Cardiac muscle cell (in vitro differentiated cells and primary cell): ENCODE measurements at regions not wholly inside any gene's neighbourhood (a gene's known extent, or its start where the extent isn't known, plus 50 kb on each side); places are given as distances from the start of the nearest gene placed in this dataset.

Experiments used
- DNase-seq, 2 donors: peaks; one replicate each; pipeline versions ENCODE4 v3.0.0 to v3.0.0-alpha.2; 2010 to 2017; ENCODE audit warnings: low read depth in 1 of 2, low spot score in 1 of 2
- H3K27ac ChIP-seq: fragments of 200-600 bp; sonication (generic); 2 replicates; pipeline ENCODE4 v1.5.1; 2016
- H3K27me3 ChIP-seq: fragments of 200-600 bp; sonication (generic); 2 replicates; pipeline ENCODE4 v1.6.0; 2016; ENCODE audit warnings: control low read depth
- H3K36me3 ChIP-seq: fragments of 200-600 bp; sonication (generic); 2 replicates; pipeline ENCODE4 v1.5.1; 2016; ENCODE audit warnings: control low read depth
- H3K4me1 ChIP-seq: fragments of 200-600 bp; sonication (generic); 2 replicates; pipeline ENCODE4 v1.8.1; 2017; ENCODE audit warnings: low read depth, mild to moderate bottlenecking, mixed run types
- H3K4me3 ChIP-seq: fragments of 200-600 bp; sonication (generic); 2 replicates; pipeline ENCODE4 v1.5.1; 2016; ENCODE audit warnings: mild to moderate bottlenecking
- H3K9me3 ChIP-seq: fragments of 200-600 bp; sonication (generic); 2 replicates; pipeline ENCODE4 v1.5.1; 2017; ENCODE audit warnings: low read depth, mild to moderate bottlenecking, control low read depth
- CTCF ChIP-seq: IDR thresholded peaks from 2 replicates; pipeline ENCODE4 v1.5.1; 2012; ENCODE audit warnings: low read depth, mild to moderate bottlenecking, low read length

GRCh38 chr1:234683127-234683860 lies 73.3 kb upstream of the IRF2BP2 start:
- H3K9me3 ChIP-seq, result no peaks in the 10 kb centered on the region
- H3K4me3 ChIP-seq, result no peak overlapping the region
- no peaks in the 10 kb centered on the region for H3K27me3 ChIP-seq
- no peak for TF ChIP-seq CTCF
- no peaks in the 10 kb centered on the region for H3K36me3 ChIP-seq
- no peaks in the 10 kb centered on the region for H3K4me1 ChIP-seq
- DNase-seq, result no peak
- no peak overlapping the region for H3K27ac ChIP-seq

GRCh38 chr1:234681990-234682389 lies 72.0 kb upstream of the IRF2BP2 start:
- Histone ChIP-seq H3K9me3 (no peaks in the 10 kb centered on the region), H3K27me3 (no peaks in the 10 kb centered on the region), H3K27ac (no peak overlapping the region), H3K36me3 (no peaks in the 10 kb centered on the region), H3K4me1 (no peaks in the 10 kb centered on the region), H3K4me3 (no peak overlapping the region)
- DNase-seq, result no peak
- no peak for TF ChIP-seq CTCF

GRCh38 chr1:234681065-234681464 lies 71.1 kb upstream of the IRF2BP2 start:
- no peak for TF ChIP-seq CTCF
- DNase-seq, result no peak

GRCh38 chr1:234680331-234680904 lies 70.4 kb upstream of the IRF2BP2 start:
- no peaks in the 10 kb centered on the region for H3K27me3 ChIP-seq
- TF ChIP-seq CTCF, result no peak

More at GRCh38 chr1:234681065-234681464, 71.1 kb upstream of the IRF2BP2 start:
- Histone ChIP-seq H3K4me1 (no peaks in the 10 kb centered on the region), H3K9me3 (no peaks in the 10 kb centered on the region), H3K27me3 (no peaks in the 10 kb centered on the region), H3K4me3 (no peak overlapping the region), H3K36me3 (no peaks in the 10 kb centered on the region), H3K27ac (no peak overlapping the region)

GRCh38 chr1:234676103-234676594 lies 66.2 kb upstream of the IRF2BP2 start:
- DNase-seq, result peak; percentile 73 to 88
- TF ChIP-seq CTCF, result no peak
- Histone ChIP-seq H3K36me3 (no peaks in the 10 kb centered on the region), H3K4me3 (peak overlapping the region; percentile 20), H3K27me3 (no peaks in the 10 kb centered on the region), H3K4me1 (peaks cover 7% of the 10 kb centered on the region), H3K9me3 (no peaks in the 10 kb centered on the region), H3K27ac (no peak overlapping the region)

More at GRCh38 chr1:234680331-234680904, 70.4 kb upstream of the IRF2BP2 start:
- H3K27ac ChIP-seq, result no peak overlapping the region
- no peaks in the 10 kb centered on the region for H3K9me3 ChIP-seq
- no peaks in the 10 kb centered on the region for H3K36me3 ChIP-seq
- no peak overlapping the region for H3K4me3 ChIP-seq
- H3K4me1 ChIP-seq, result no peaks in the 10 kb centered on the region
- DNase-seq, result no peak
